ENCODE measurements at regions not wholly inside any gene's neighbourhood (a gene's known extent, or its start where the extent isn't known, plus 50 kb on each side); places are given as distances from the start of the nearest gene placed in this dataset.

- TF ChIP-seq, protein P1, sequence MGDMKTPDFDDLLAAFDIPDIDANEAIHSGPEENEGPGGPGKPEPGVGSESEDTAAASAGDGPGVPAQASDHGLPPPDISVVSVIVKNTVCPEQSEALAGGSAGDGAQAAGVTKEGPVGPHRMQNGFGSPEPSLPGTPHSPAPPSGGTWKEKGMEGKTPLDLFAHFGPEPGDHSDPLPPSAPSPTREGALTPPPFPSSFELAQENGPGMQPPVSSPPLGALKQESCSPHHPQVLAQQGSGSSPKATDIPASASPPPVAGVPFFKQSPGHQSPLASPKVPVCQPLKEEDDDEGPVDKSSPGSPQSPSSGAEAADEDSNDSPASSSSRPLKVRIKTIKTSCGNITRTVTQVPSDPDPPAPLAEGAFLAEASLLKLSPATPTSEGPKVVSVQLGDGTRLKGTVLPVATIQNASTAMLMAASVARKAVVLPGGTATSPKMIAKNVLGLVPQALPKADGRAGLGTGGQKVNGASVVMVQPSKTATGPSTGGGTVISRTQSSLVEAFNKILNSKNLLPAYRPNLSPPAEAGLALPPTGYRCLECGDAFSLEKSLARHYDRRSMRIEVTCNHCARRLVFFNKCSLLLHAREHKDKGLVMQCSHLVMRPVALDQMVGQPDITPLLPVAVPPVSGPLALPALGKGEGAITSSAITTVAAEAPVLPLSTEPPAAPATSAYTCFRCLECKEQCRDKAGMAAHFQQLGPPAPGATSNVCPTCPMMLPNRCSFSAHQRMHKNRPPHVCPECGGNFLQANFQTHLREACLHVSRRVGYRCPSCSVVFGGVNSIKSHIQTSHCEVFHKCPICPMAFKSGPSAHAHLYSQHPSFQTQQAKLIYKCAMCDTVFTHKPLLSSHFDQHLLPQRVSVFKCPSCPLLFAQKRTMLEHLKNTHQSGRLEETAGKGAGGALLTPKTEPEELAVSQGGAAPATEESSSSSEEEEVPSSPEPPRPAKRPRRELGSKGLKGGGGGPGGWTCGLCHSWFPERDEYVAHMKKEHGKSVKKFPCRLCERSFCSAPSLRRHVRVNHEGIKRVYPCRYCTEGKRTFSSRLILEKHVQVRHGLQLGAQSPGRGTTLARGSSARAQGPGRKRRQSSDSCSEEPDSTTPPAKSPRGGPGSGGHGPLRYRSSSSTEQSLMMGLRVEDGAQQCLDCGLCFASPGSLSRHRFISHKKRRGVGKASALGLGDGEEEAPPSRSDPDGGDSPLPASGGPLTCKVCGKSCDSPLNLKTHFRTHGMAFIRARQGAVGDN (IDR thresholded peaks at IDR 0.05), result no peak
- TF ChIP-seq, protein P2, sequence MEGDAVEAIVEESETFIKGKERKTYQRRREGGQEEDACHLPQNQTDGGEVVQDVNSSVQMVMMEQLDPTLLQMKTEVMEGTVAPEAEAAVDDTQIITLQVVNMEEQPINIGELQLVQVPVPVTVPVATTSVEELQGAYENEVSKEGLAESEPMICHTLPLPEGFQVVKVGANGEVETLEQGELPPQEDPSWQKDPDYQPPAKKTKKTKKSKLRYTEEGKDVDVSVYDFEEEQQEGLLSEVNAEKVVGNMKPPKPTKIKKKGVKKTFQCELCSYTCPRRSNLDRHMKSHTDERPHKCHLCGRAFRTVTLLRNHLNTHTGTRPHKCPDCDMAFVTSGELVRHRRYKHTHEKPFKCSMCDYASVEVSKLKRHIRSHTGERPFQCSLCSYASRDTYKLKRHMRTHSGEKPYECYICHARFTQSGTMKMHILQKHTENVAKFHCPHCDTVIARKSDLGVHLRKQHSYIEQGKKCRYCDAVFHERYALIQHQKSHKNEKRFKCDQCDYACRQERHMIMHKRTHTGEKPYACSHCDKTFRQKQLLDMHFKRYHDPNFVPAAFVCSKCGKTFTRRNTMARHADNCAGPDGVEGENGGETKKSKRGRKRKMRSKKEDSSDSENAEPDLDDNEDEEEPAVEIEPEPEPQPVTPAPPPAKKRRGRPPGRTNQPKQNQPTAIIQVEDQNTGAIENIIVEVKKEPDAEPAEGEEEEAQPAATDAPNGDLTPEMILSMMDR (IDR thresholded peaks at IDR 0.05 in 2 of 3, conservative IDR thresholded peaks at IDR 0.05 in 1 of 3; ENCODE audit: control insufficient read depth in 2 of 3, extremely low read depth in 1 of 3, insufficient read depth in 1 of 3, low read depth in 3 of 3, low read length in 3 of 3), result no peak
- TF ChIP-seq EZH2 (IDR thresholded peaks at IDR 0.05; ENCODE audit: borderline replicate concordance, control insufficient read depth, low read depth, low read length) (no peak), RCOR1 (conservative IDR thresholded peaks at IDR 0.05; ENCODE audit: low read depth, low read length) (no peak), EGR1 (IDR thresholded peaks at IDR 0.05; ENCODE audit: borderline replicate concordance in 1 of 2, low read depth in 2 of 2, low read length in 2 of 2) (no peak), POLR2A (IDR thresholded peaks at IDR 0.05; ENCODE audit: low read depth, low read length) (no peak), ETV6 (conservative IDR thresholded peaks at IDR 0.05 in 1 of 2, IDR thresholded peaks at IDR 0.05 in 1 of 2; ENCODE audit: borderline replicate concordance in 1 of 2, low read depth in 1 of 2) (no peak), SPI1 (IDR thresholded peaks at IDR 0.05; ENCODE audit: borderline replicate concordance, insufficient read depth, low read depth, low read length) (no peak), TAF1 (IDR thresholded peaks at IDR 0.05; ENCODE audit: borderline replicate concordance, low read depth, low read length) (no peak), JUNB (IDR thresholded peaks at IDR 0.05) (no peak), CHD2 (IDR thresholded peaks at IDR 0.05; ENCODE audit: borderline replicate concordance, low read depth, low read length) (no peak), POLR2AphosphoS5 (IDR thresholded peaks at IDR 0.05; ENCODE audit: low read length) (no peak), SIN3A (IDR thresholded peaks at IDR 0.05; ENCODE audit: low read depth, low read length) (no peak), RAD21 (IDR thresholded peaks at IDR 0.05; ENCODE audit: insufficient read depth, low read depth, low read length) (no peak)
These were observed 151.5 kb downstream of the TTC8 start for GRCh38 chr14:88975926-88976325.
